ENCODE measurements at regions not wholly inside any gene's neighbourhood (a gene's known extent, or its start where the extent isn't known, plus 50 kb on each side); places are given as distances from the start of the nearest gene placed in this dataset.

DNA sequence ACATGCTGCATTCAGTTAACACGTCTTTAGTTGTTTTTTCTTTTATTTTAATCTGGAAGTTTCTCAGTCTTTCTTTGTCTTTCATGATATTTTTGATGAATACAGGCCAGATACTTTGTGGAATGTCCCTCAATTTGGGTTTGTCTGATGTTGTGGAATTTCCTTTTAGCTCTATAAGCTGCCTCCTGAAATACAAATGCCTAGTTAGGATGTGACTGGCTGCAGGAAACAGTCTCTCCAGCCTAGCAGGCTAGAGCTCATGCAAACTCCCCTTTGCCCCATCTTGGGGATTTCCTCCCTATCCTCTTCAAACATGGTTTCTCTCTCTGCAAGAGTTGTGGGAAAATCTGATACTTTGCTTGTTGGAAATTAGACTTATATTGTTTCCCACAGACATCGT lies 89.3 kb upstream of the JAG1 start:
- Histone ChIP-seq H4K20me1 (ENCODE audit: insufficient read depth) (no peaks in the 10 kb centered on the region), H3K4me2 (ENCODE audit: low read length) (no peak overlapping the region), H3K27ac (ENCODE audit: low read depth, low read length) (no peak overlapping the region), H3K4me1 (ENCODE audit: control insufficient read depth in 1 of 2, insufficient read depth in 2 of 2, low read length in 2 of 2) (no peaks in the 10 kb centered on the region), H3K36me3 (ENCODE audit: control insufficient read depth in 1 of 2, insufficient read depth in 2 of 2, low read length in 2 of 2) (no peaks in the 10 kb centered on the region), H3K4me3 (replicated peaks in 1 of 2; ENCODE audit: low read depth in 1 of 2, low read length in 2 of 2) (no peak overlapping the region), H3K9me2 (ENCODE audit: insufficient read depth) (no peaks in the 10 kb centered on the region), H2AFZ (ENCODE audit: low read depth, low read length, poor library complexity, severe bottlenecking) (no peak overlapping the region), H3K79me2 (ENCODE audit: insufficient read depth, low read length) (no peaks in the 10 kb centered on the region), H3K27me3 (ENCODE audit: insufficient read depth, low read length) (no peaks in the 10 kb centered on the region), H3K9me3 (ENCODE audit: control insufficient read depth in 1 of 2, insufficient read depth in 1 of 2, low read depth in 1 of 2, low read length in 2 of 2) (no peaks in the 10 kb centered on the region), H3K9ac (ENCODE audit: low read length) (no peak overlapping the region)
- POLR2A ChIA-PET = no interaction called here
- CTCF ChIA-PET = no interaction called here
- no TSS peak for BruUV-seq (replicated peaks)
- RAD21 ChIA-PET (ENCODE audit: low non-redundant PET in 1 of 2, low total read pairs in 2 of 2, uncharacterized antibody in 2 of 2, unreplicated experiment in 2 of 2) = no interaction called here
- no peak for ATAC-seq
- TF ChIP-seq, protein P1, sequence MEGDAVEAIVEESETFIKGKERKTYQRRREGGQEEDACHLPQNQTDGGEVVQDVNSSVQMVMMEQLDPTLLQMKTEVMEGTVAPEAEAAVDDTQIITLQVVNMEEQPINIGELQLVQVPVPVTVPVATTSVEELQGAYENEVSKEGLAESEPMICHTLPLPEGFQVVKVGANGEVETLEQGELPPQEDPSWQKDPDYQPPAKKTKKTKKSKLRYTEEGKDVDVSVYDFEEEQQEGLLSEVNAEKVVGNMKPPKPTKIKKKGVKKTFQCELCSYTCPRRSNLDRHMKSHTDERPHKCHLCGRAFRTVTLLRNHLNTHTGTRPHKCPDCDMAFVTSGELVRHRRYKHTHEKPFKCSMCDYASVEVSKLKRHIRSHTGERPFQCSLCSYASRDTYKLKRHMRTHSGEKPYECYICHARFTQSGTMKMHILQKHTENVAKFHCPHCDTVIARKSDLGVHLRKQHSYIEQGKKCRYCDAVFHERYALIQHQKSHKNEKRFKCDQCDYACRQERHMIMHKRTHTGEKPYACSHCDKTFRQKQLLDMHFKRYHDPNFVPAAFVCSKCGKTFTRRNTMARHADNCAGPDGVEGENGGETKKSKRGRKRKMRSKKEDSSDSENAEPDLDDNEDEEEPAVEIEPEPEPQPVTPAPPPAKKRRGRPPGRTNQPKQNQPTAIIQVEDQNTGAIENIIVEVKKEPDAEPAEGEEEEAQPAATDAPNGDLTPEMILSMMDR (IDR thresholded peaks at IDR 0.05 in 2 of 3, conservative IDR thresholded peaks at IDR 0.05 in 1 of 3; ENCODE audit: borderline replicate concordance in 1 of 3, insufficient read depth in 1 of 3, low read depth in 2 of 3, low read length in 2 of 3) = no peak
- TF ChIP-seq SP1 (IDR thresholded peaks at IDR 0.05; ENCODE audit: low read depth) = no peak
- TF ChIP-seq CBX3 (IDR thresholded peaks at IDR 0.05; ENCODE audit: low read depth) = no peak
- no peak for TF ChIP-seq EGR1 (IDR thresholded peaks at IDR 0.05; ENCODE audit: low read depth)
- no peak for TF ChIP-seq YY1 (IDR thresholded peaks at IDR 0.05; ENCODE audit: extremely low read depth, insufficient replicate concordance, low read depth, low read length)
- no peak for TF ChIP-seq ZNF274 (IDR thresholded peaks at IDR 0.05; ENCODE audit: low read depth, low read length)
- TF ChIP-seq JUND (IDR thresholded peaks at IDR 0.05) = no peak
- no peak for TF ChIP-seq SIN3A (IDR thresholded peaks at IDR 0.05; ENCODE audit: low read depth)
- no peak for TF ChIP-seq POLR2AphosphoS5 (IDR thresholded peaks at IDR 0.05; ENCODE audit: low read depth, low read length)
- TF ChIP-seq, protein P2, sequence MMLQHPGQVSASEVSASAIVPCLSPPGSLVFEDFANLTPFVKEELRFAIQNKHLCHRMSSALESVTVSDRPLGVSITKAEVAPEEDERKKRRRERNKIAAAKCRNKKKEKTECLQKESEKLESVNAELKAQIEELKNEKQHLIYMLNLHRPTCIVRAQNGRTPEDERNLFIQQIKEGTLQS (IDR thresholded peaks at IDR 0.05) = no peak
- no peak for TF ChIP-seq EZH2 (IDR thresholded peaks at IDR 0.05)
- TF ChIP-seq SRF (IDR thresholded peaks at IDR 0.05; ENCODE audit: low read depth) = no peak
- no peak for TF ChIP-seq RAD21 (IDR thresholded peaks at IDR 0.05; ENCODE audit: low read depth)
- intact Hi-C loops (cut with micrococcal nuclease) = no loop called here
- DNase-seq (ENCODE audit: low read depth, low spot score) = no peak
